Heart right ventricle (tissue), 16 donors: ENCODE measurements at regions not wholly inside any gene's neighbourhood (a gene's known extent, or its start where the extent isn't known, plus 50 kb on each side); places are given as distances from the start of the nearest gene placed in this dataset.

ENCODE experiments used
- ATAC-seq, 8 donors: fragments of 200-7000 bp; cut with Tn5 transposase; one replicate each; pipeline ENCODE4 v1.9.1; 2020; ENCODE audit warnings: mild to moderate bottlenecking in 8 of 8, moderate library complexity in 8 of 8, moderate number of reproducible peaks in 1 of 8
- DNase-seq, 2 donors: peaks; one replicate each; pipeline ENCODE4 v3.0.0-alpha.2; 2020
- H3K27ac ChIP-seq, 10 donors: fragments of 200-600 bp; sonication (generic) in 2 of 10; one replicate each; pipeline versions ENCODE4 v1.5.0 to v1.8.0; 2020 to 2022; ENCODE audit warnings: mild to moderate bottlenecking in 3 of 10
- H3K27me3 ChIP-seq, 7 donors: fragments of 200-600 bp; one replicate each; pipeline ENCODE4 v1.8.0; 2021 to 2022; ENCODE audit warnings: mild to moderate bottlenecking in 2 of 7
- H3K36me3 ChIP-seq, 9 donors: fragments of 200-600 bp; sonication (generic) in 1 of 9; one replicate each; pipeline versions ENCODE4 v1.5.0 to v1.8.0; 2020 to 2022; ENCODE audit warnings: mild to moderate bottlenecking in 2 of 9
- H3K4me1 ChIP-seq, 9 donors: fragments of 200-600 bp; sonication (generic) in 1 of 9; one replicate each; pipeline versions ENCODE4 v1.5.0 to v1.8.0; 2020 to 2022; ENCODE audit warnings: mild to moderate bottlenecking in 4 of 9
- H3K4me3 ChIP-seq, 10 donors: fragments of 200-600 bp; sonication (generic) in 2 of 10; one replicate each; pipeline versions ENCODE4 v1.5.0 to v1.8.0; 2020 to 2022; ENCODE audit warnings: mild to moderate bottlenecking in 7 of 10, moderate library complexity in 2 of 10
- H3K9me3 ChIP-seq, 11 donors: fragments of 200-600 bp in 10 of 11; sonication (generic) in 2 of 11; one replicate each; pipeline versions ENCODE4 v1.5.0 to v1.8.0; 2013 to 2022; ENCODE audit warnings: mild to moderate bottlenecking in 2 of 11, control low read depth in 1 of 11, moderate library complexity in 1 of 11
- WGBS, 2 donors: extraction: QIAGEN DNeasy Blood & Tissue Kit; methylation state at CpG; one replicate each; pipeline ENCODE4 v1.1.7; 2013; ENCODE audit warnings: inconsistent platforms in 1 of 2; 5-methylcytosine and 5-hydroxymethylcytosine counted together
- intact Hi-C, 10 donors: fragments of 100-400 bp; cut with DNase I; formaldehyde crosslinking; loops; one replicate each; pipeline versions ENCODE4 v1.11.1 to v1.14.2; 2022
- TF ChIP-seq, protein P1 (sequence below), 9 donors: fragments of 200-600 bp; sonication (generic) in 2 of 9; IDR thresholded peaks; one replicate each; pipeline versions ENCODE4 v1.5.0 to v1.8.0; 2021 to 2022; ENCODE audit warnings: antibody characterized with exemption in 9 of 9, mild to moderate bottlenecking in 5 of 9, moderate library complexity in 1 of 9
- donor health status: Arrhythmogenic right ventricular cardiomyopathy.
- donor health status: ischemic (EF 13 %, LVEDD 7.1; RV severe dilation, severe dysfunction).
- donor health status: healthy with polysubstance abuse.
- donor health status: DM: no; HTN: yes; CAD: no.
- donor health status: DM: no; HTN: no; CAD: no.
- donor health status: ischemic (EF 25% LVEDD 6.9; RV normal size, moderate dysfunction).
- donor health status: ischemic (EF 25% LVEDD 5.7; RV mildly dilated, moderate dysfunction).
- donor health status: healthy.
- donor health status: DM: yes; HTN: yes; CAD: no.
- donor health status: Ischemic cardiomyopathy.
- donor health status: ischemic (EF 35%, LVEDD 5.7; RV mildly dilated, moderate dysfunction).
- donor health status: nonischemic (EF 11% LVEDD 7.7; RV severe dilation, severe dysfunction).
- donor health status: DM: yes; HTN: yes; CAD: no.
- donor health status: PGD.
- donor health status: ischemic (EF 29% LVEDD 5.4; RV normal size, mild dysfunction).
- donor health status: nonischemic (EF 23%, LVEDD 6.1; RV moderate dilation, normal function).

GRCh38 chr3:11954312-11954934, 49.8 kb upstream of the SYN2 start:
- TF ChIP-seq, protein P1, sequence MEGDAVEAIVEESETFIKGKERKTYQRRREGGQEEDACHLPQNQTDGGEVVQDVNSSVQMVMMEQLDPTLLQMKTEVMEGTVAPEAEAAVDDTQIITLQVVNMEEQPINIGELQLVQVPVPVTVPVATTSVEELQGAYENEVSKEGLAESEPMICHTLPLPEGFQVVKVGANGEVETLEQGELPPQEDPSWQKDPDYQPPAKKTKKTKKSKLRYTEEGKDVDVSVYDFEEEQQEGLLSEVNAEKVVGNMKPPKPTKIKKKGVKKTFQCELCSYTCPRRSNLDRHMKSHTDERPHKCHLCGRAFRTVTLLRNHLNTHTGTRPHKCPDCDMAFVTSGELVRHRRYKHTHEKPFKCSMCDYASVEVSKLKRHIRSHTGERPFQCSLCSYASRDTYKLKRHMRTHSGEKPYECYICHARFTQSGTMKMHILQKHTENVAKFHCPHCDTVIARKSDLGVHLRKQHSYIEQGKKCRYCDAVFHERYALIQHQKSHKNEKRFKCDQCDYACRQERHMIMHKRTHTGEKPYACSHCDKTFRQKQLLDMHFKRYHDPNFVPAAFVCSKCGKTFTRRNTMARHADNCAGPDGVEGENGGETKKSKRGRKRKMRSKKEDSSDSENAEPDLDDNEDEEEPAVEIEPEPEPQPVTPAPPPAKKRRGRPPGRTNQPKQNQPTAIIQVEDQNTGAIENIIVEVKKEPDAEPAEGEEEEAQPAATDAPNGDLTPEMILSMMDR (IDR thresholded peaks at IDR 0.05), result no peak
- intact Hi-C loops, result no loop called here
- peaks cover 0 to 28% (median 3%) of the 10 kb centered on the region in 7 donors for H3K27me3 ChIP-seq
- H3K27ac ChIP-seq, result no peak overlapping the region
- no peaks in the 10 kb centered on the region for H3K4me1 ChIP-seq
- WGBS, 2 donors, result 45 to 48% methylated on average over 8 of the region's 8 CpGs
- ATAC-seq (no peak), DNase-seq (no peak)
- H3K4me3 ChIP-seq, result no peak overlapping the region
- peaks cover 0 to 5% (median 0%) of the 10 kb centered on the region in 11 donors for H3K9me3 ChIP-seq
- H3K36me3 ChIP-seq, result no peaks in the 10 kb centered on the region
